B cell (primary cell): ENCODE measurements at regions not wholly inside any gene's neighbourhood (a gene's known extent, or its start where the extent isn't known, plus 50 kb on each side); places are given as distances from the start of the nearest gene placed in this dataset.

Source experiments
- ATAC-seq: fragments of 200-7000 bp; cut with Tn5 transposase; one replicate; pipeline ENCODE4 v1.10.0; 2021; ENCODE audit warnings: low read depth, mild to moderate bottlenecking, moderate number of reproducible peaks, moderate library complexity
- CTCF ChIA-PET: fragments of 350-600 bp; sonication (Branson Sonifier 250); formaldehyde crosslinking; loops from one replicate; lab custom pipeline; 2021; ENCODE audit warnings: antibody characterized with exemption, inconsistent platforms; lab: Charles Lee
- POLR2A ChIA-PET: fragments of 350-600 bp; sonication (Branson Sonifier 250); formaldehyde crosslinking; loops from one replicate; lab custom pipeline; 2021; ENCODE audit warnings: antibody characterized with exemption; lab: Charles Lee
- DNase-seq: peaks from one replicate; pipeline ENCODE4 v3.0.0; 2013
- H2AFZ ChIP-seq: 2 replicates; pipeline ENCODE4 v1.6.1; 2012; ENCODE audit warnings: mild to moderate bottlenecking, low read depth, low read length; ENCODE audit not compliant: insufficient read depth, poor library complexity, severe bottlenecking
- H3K27ac ChIP-seq, 2 donors: 1 replicate in 1 of 2; 2 replicates in 1 of 2; pipeline ENCODE4 v1.5.1; 2012 to 2013; ENCODE audit warnings: low read length in 2 of 2, mild to moderate bottlenecking in 2 of 2, moderate library complexity in 1 of 2
- H3K27me3 ChIP-seq, 4 experiments: fragments of 200-600 bp in 1 of 4; sonication (generic) in 1 of 4; replicated peaks in 1 of 4; 1 replicate in 2 of 4; 2 replicates in 2 of 4; pipeline versions ENCODE4 v1.6.1 to v1.7.0; 2013 to 2016; ENCODE audit warnings: low read length in 3 of 4, mild to moderate bottlenecking in 2 of 4, mixed read lengths in 1 of 4, moderate library complexity in 1 of 4; ENCODE audit not compliant: insufficient read depth in 4 of 4, control insufficient read depth in 3 of 4; ENCODE audit errors: control extremely low read depth in 1 of 4
- H3K36me3 ChIP-seq, 2 experiments: replicated peaks in 1 of 2; 1 replicate in 1 of 2; 2 replicates in 1 of 2; pipeline versions ENCODE4 v1.6.1 to v1.7.1; 2013; ENCODE audit warnings: low read length in 1 of 2; ENCODE audit not compliant: insufficient read depth in 2 of 2, control insufficient read depth in 1 of 2; ENCODE audit errors: control extremely low read depth in 1 of 2, extremely low read depth in 1 of 2
- H3K4me1 ChIP-seq, 2 donors: fragments of 200-600 bp in 1 of 2; sonication (generic) in 1 of 2; 1 replicate in 1 of 2; 2 replicates in 1 of 2; pipeline versions ENCODE4 v1.5.1 to v1.6.1; 2013 to 2017; ENCODE audit warnings: low read length in 2 of 2; ENCODE audit not compliant: control insufficient read depth in 2 of 2, insufficient read depth in 2 of 2
- H3K4me2 ChIP-seq: replicated peaks from 2 replicates; pipeline ENCODE3; 2012; ENCODE audit warnings: mild to moderate bottlenecking, low read depth, low read length; ENCODE audit not compliant: poor library complexity, severe bottlenecking
- H3K4me3 ChIP-seq, 5 experiments: fragments of 200-600 bp in 1 of 5; sonication (generic) in 1 of 5; 1 replicate in 3 of 5; 2 replicates in 2 of 5; pipeline versions ENCODE4 v1.5.1 to v1.7.0; 2011 to 2016; ENCODE audit warnings: low read length in 4 of 5, mild to moderate bottlenecking in 4 of 5, low read depth in 2 of 5, control low read depth in 1 of 5, moderate library complexity in 1 of 5; ENCODE audit not compliant: insufficient read depth in 1 of 5; ENCODE audit errors: control extremely low read depth in 1 of 5, extremely low read depth in 1 of 5
- H3K79me2 ChIP-seq: fragments of 200-600 bp; sonication (generic); one replicate; pipeline ENCODE4 v1.6.0; 2016; ENCODE audit warnings: low read length; ENCODE audit not compliant: control insufficient read depth, insufficient read depth
- H3K9ac ChIP-seq: fragments of 200-600 bp; sonication (generic); 2 replicates; pipeline ENCODE4 v1.6.1; 2017; ENCODE audit warnings: mild to moderate bottlenecking, low read length, moderate library complexity
- H3K9me3 ChIP-seq, 3 donors: one replicate each; pipeline versions ENCODE4 v1.6.1 to v1.7.1; 2013; ENCODE audit warnings: low read length in 2 of 3; ENCODE audit not compliant: control insufficient read depth in 2 of 3, insufficient read depth in 1 of 3; ENCODE audit errors: control extremely low read depth in 1 of 3
- H4K20me1 ChIP-seq: 2 replicates; pipeline ENCODE4 v1.6.0; 2012; ENCODE audit warnings: mild to moderate bottlenecking, low read length; ENCODE audit not compliant: insufficient read depth, control insufficient read depth, poor library complexity, severe bottlenecking
- H3K27ac Mint-ChIP-seq: one replicate; pipeline ENCODE4 v1.8.0; 2021; ENCODE audit warnings: mixed read lengths
- H3K27me3 Mint-ChIP-seq: one replicate; pipeline ENCODE4 v1.8.0; 2021; ENCODE audit warnings: mixed read lengths
- H3K4me1 Mint-ChIP-seq: one replicate; pipeline ENCODE4 v1.8.0; 2021; ENCODE audit warnings: mixed read lengths
- H3K4me3 Mint-ChIP-seq: one replicate; pipeline ENCODE4 v1.8.0; 2021; ENCODE audit warnings: mixed read lengths
- H3K9me3 Mint-ChIP-seq: one replicate; pipeline ENCODE4 v1.8.0; 2022; ENCODE audit warnings: mixed read lengths; ENCODE audit not compliant: insufficient read depth
- CTCF ChIP-seq: fragments of 200-600 bp; IDR thresholded peaks from one replicate; pipeline ENCODE4 v1.8.0; 2022; ENCODE audit warnings: antibody characterized with exemption, mild to moderate bottlenecking
- EZH2 ChIP-seq: IDR thresholded peaks from 2 replicates; pipeline ENCODE4 v1.6.1; 2012; ENCODE audit warnings: borderline replicate concordance, low read depth, mild to moderate bottlenecking, moderate library complexity, low read length; ENCODE audit not compliant: insufficient read depth, poor library complexity, severe bottlenecking
- WGBS: methylation state at CpG from one replicate; pipeline ENCODE4 v1.1.5; 2013; ENCODE audit warnings: missing lambda C conversion rate; ENCODE audit not compliant: insufficient coverage; 5-methylcytosine and 5-hydroxymethylcytosine counted together
- intact Hi-C: fragments of 100-400 bp; cut with micrococcal nuclease; formaldehyde crosslinking; loops from one replicate; pipeline ENCODE4 v1.10.0; 2022

GRCh38 chr13:110034031-110034549 is 247.7 kb upstream of the IRS2 start:
- Histone ChIP-seq H3K9me3 (no peaks in the 10 kb centered on the region), H3K9ac (no peak overlapping the region), H3K4me2 (no peak overlapping the region), H3K4me3 (no peak overlapping the region), H3K36me3 (no peaks in the 10 kb centered on the region), H2AFZ (no peak overlapping the region), H3K27me3 (no peaks in the 10 kb centered on the region), H4K20me1 (no peaks in the 10 kb centered on the region), H3K27ac (no peak overlapping the region), H3K4me1 (no peaks in the 10 kb centered on the region), H3K79me2 (no peaks in the 10 kb centered on the region)
- no peak for TF ChIP-seq EZH2
- no peak for TF ChIP-seq CTCF
- H3K4me1 Mint-ChIP-seq = no peaks in the 10 kb centered on the region
- no peak overlapping the region for H3K27ac Mint-ChIP-seq
- 100% methylated on average over 3 of the region's 4 CpGs for WGBS
- no peaks in the 10 kb centered on the region for H3K9me3 Mint-ChIP-seq
- DNase-seq = no peak
- CTCF ChIA-PET = no interaction called here
- no peak for ATAC-seq
- no peak overlapping the region for H3K4me3 Mint-ChIP-seq
- intact Hi-C loops = no loop called here
- no peaks in the 10 kb centered on the region for H3K27me3 Mint-ChIP-seq
- POLR2A ChIA-PET = no interaction called here

- Histone ChIP-seq H3K79me2 (no peaks in the 10 kb centered on the region), H3K27ac (no peak overlapping the region), H3K9ac (no peak overlapping the region), H3K36me3 (no peaks in the 10 kb centered on the region), H2AFZ (no peak overlapping the region), H3K9me3 (no peaks in the 10 kb centered on the region), H3K4me3 (no peak overlapping the region), H3K4me1 (no peaks in the 10 kb centered on the region), H3K4me2 (no peak overlapping the region), H4K20me1 (no peaks in the 10 kb centered on the region), H3K27me3 (no peaks in the 10 kb centered on the region)
- Mint-ChIP-seq H3K9me3 (no peaks in the 10 kb centered on the region), H3K27me3 (no peaks in the 10 kb centered on the region), H3K4me1 (no peaks in the 10 kb centered on the region), H3K27ac (no peak overlapping the region), H3K4me3 (no peak overlapping the region)
- ChIA-PET CTCF (no interaction called here), POLR2A (no interaction called here)
- intact Hi-C loops = no loop called here
- WGBS = 75% methylated on average over 4 of the region's 5 CpGs
- TF ChIP-seq CTCF = no peak
- TF ChIP-seq EZH2 = no peak
- DNase-seq (no peak), ATAC-seq (no peak)
Measured at GRCh38 chr13:110032969-110033368, 246.6 kb upstream of the IRS2 start.
